GM19395 (cell line): ENCODE measurements at regions not wholly inside any gene's neighbourhood (a gene's known extent, or its start where the extent isn't known, plus 50 kb on each side); places are given as distances from the start of the nearest gene placed in this dataset.

Experiments used
- ATAC-seq: cut with Tn5 transposase; IDR thresholded peaks from one replicate; pipeline ENCODE4 v1.9.1; 2021; ENCODE audit warnings: mild to moderate bottlenecking, moderate library complexity; ENCODE audit not compliant: unreplicated experiment

GRCh38 chr10:130425169-130425568 is 289.0 kb downstream of the GLRX3 start:
- ATAC-seq = no peak

GRCh38 chr10:130425881-130426435 is 289.8 kb downstream of the GLRX3 start:
- no peak for ATAC-seq

- ATAC-seq = no peak
Observed at GRCh38 chr10:130427216-130427722, 291.1 kb downstream of the GLRX3 start.

- no peak for ATAC-seq
Observed at GRCh38 chr10:130428936-130429335, 292.7 kb downstream of the GLRX3 start.

GRCh38 chr10:130429809-130430208 is 293.6 kb downstream of the GLRX3 start:
- ATAC-seq = no peak

GRCh38 chr10:130430291-130430690 is 294.1 kb downstream of the GLRX3 start:
- ATAC-seq = no peak

GRCh38 chr10:130430852-130431704 is 294.9 kb downstream of the GLRX3 start:
- no peak for ATAC-seq

- ATAC-seq = no peak
Observed at GRCh38 chr10:130432271-130432670, 296.1 kb downstream of the GLRX3 start.

GRCh38 chr10:130432850-130433249 is 296.7 kb downstream of the GLRX3 start:
- ATAC-seq = no peak

GRCh38 chr10:130434446-130435385 is 298.5 kb downstream of the GLRX3 start:
- no peak for ATAC-seq

GRCh38 chr10:130435961-130436360 is 299.8 kb downstream of the GLRX3 start:
- no peak for ATAC-seq

GRCh38 chr10:130438861-130439260 is 302.7 kb downstream of the GLRX3 start:
- no peak for ATAC-seq

GRCh38 chr10:130439766-130440165 is 303.6 kb downstream of the GLRX3 start:
- no peak for ATAC-seq

GRCh38 chr10:130440494-130440893 is 304.3 kb downstream of the GLRX3 start:
- ATAC-seq = no peak

GRCh38 chr10:130440971-130441370 is 304.8 kb downstream of the GLRX3 start:
- no peak for ATAC-seq

- ATAC-seq = no peak
Observed at GRCh38 chr10:130443066-130443465, 306.9 kb downstream of the GLRX3 start.

GRCh38 chr10:130453036-130453720 is 317.0 kb downstream of the GLRX3 start:
- no peak for ATAC-seq

GRCh38 chr10:130453721-130454542 is 317.7 kb downstream of the GLRX3 start:
- no peak for ATAC-seq

GRCh38 chr10:130454543-130455000 is 318.4 kb downstream of the GLRX3 start:
- no peak for ATAC-seq
